Peyer's patch (tissue), 4 donors: ENCODE measurements at regions not wholly inside any gene's neighbourhood (a gene's known extent, or its start where the extent isn't known, plus 50 kb on each side); places are given as distances from the start of the nearest gene placed in this dataset.

Experiments used
- POLR2A ChIP-seq, 2 donors: fragments of 450-650 bp; IDR thresholded peaks; one replicate each; pipeline ENCODE4 v1.5.1; 2017; ENCODE audit warnings: antibody characterized with exemption in 2 of 2, mild to moderate bottlenecking in 2 of 2, moderate library complexity in 2 of 2
- TF ChIP-seq, protein P1 (sequence below), 6 experiments: fragments of 450-650 bp in 4 of 6; fragments of 200-600 bp in 2 of 6; sonication (generic) in 1 of 6; IDR thresholded peaks; one replicate each; pipeline ENCODE4 v1.5.1; 2017 to 2019; ENCODE audit warnings: antibody characterized with exemption in 6 of 6, mild to moderate bottlenecking in 3 of 6, moderate library complexity in 1 of 6

DNA sequence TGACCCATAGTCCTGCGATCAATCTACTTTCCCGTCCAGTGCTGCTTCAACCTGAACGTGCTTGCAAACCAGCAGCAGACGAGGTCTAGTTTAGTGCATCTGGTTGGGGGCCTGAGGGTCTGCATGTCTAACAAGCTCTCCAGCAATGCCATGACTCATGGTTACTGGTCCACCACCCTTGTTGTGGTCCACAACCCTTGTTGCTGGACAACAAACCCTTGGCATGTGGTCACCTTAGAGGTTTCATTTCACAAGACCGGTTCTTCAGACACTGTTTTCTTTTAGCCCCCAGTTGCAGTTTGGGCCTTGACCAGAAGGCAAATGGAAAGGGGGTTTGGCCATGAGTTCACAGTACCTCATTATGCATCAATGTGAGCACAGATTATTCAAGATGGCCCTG, 424.8 kb downstream of the QKI start:
- TF ChIP-seq POLR2A (IDR thresholded peaks at IDR 0.05) = no peak
- TF ChIP-seq, protein P1, sequence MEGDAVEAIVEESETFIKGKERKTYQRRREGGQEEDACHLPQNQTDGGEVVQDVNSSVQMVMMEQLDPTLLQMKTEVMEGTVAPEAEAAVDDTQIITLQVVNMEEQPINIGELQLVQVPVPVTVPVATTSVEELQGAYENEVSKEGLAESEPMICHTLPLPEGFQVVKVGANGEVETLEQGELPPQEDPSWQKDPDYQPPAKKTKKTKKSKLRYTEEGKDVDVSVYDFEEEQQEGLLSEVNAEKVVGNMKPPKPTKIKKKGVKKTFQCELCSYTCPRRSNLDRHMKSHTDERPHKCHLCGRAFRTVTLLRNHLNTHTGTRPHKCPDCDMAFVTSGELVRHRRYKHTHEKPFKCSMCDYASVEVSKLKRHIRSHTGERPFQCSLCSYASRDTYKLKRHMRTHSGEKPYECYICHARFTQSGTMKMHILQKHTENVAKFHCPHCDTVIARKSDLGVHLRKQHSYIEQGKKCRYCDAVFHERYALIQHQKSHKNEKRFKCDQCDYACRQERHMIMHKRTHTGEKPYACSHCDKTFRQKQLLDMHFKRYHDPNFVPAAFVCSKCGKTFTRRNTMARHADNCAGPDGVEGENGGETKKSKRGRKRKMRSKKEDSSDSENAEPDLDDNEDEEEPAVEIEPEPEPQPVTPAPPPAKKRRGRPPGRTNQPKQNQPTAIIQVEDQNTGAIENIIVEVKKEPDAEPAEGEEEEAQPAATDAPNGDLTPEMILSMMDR (IDR thresholded peaks at IDR 0.05) = no peak
